ENCODE measurements at regions not wholly inside any gene's neighbourhood (a gene's known extent, or its start where the extent isn't known, plus 50 kb on each side); places are given as distances from the start of the nearest gene placed in this dataset.
A peak's percentile ranks its signal among the peaks of the same experiment; 100 is the strongest.

DNA sequence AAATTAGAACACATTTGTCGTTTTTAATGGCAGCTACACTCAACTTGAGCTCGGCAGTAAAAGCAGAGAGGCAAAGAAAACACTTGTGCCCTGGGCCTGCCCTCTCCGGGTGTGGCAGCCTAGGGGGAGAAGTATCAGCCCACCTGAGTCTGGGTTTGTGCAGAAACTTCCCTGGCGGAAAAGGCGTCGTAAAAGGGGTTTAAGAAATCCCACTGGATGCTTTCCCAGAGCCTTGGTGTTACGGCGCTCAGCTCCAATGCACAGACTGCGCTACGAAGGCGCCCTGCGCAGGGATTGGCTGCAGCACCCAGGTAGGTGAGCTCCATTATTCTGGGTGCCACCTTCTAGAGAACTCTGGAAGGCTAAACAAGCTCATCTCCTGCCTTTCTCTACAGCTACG lies 461.5 kb upstream of the NR2F2 start:
- DNase-seq: no peak

DNA sequence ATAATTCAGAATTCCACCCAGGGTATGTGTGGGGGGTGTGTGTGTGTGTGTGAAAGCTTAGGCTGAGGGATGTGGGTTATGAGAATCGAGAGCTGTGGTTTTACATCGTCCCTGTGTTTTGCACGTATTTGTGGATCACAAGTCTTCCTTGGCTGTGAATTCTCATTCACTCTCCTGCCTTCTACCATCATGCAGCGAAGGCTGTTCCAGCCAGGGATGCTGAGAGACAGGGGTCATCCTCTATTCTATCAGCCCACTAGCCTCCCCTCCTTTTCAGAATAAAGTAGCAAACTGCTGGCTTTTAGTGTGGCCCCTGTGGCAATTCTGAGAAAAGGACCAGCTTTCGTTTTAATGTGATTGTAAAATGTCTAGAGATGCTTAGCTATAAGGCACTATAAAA lies 460.6 kb upstream of the NR2F2 start:
- DNase-seq: no peak

DNA sequence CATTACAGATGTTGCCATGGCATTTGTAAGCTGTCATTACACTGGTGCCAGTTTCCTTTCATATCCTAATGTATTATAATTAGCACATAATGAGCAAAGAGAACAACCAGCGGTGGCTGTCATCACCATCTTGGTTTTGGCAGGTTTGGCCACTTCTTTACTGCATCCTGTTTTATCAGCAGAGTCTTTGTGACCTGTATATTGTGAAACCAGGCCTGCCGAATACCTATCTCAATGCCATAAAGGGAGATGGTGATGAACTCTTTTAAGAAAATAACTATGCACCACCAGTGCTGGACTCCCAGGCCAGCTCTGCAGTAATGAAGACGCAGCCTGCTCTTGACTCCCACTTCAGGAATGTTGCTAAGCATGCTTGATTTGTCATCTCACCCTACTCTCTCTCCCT lies 458.1 kb upstream of the NR2F2 start:
- DNase-seq: no peak

DNA sequence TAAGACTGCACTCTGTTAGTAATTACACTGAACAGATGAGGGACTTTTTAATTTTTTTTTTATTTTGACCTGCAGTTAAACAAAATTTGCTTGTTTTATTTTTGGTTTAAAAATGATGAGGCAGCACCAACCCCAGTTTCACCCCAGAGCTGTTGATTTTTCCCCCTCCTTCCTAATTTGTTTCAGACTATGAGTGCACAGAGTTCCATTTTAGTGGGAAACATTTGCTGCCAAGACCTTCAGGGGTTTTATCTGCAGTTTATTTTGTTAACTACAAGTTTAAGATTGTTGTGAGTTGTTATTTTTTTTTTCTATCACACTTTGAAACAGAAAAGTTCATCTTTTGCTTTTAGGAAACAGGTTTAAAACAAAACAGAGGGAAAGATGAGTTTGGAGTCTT lies 455.9 kb upstream of the NR2F2 start:
- no peak for DNase-seq

DNA sequence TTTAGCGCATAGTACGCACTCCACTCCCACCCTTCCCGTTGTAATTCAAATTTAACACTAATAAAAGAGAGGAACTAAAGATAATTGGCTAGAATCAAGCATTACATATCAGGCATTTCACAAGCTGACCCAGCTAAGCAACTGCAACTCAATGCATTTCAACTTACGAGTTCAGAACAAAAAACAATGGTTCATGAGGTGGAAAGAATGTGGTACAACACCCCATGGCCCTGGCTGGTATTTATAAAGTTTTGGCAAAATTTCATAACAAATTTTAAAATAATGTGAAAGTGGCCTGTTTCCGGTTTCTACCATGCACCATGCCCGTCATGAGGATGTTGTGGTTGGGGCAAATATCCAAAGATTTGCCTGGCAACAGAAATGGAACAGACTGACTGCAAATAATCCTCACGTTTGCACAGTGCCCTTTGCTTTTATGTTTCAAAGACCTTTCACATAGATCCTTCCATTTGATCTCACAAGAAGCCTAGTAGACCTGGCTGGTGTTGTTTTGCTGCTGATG lies 455.3 kb upstream of the NR2F2 start:
- DNase-seq: peak; percentile 9

DNA sequence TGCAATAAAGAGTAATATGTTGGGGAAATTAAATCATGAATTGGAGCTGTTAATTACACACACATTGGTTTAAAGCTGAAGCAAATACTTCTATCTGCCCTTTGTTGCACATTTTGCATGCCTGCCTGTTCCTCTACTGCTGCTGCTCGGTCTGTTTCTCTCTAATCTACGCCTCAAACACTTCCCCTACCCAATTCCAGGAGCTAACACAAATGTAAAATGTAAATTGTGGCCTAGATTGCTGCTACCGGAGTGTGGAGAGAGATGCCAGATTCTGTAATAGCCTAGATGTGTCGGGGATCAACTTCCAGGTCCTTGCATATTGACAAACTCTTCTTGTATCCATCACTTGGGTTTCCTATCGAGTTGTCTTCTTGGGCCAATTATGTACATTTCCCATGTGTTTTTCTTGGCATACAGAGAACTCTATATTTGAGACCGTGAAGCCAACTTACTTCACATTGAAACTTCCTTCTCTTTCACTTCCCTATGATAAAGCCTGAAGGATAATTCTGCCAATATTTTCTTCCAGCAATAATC lies 450.4 kb upstream of the NR2F2 start:
- no peak for DNase-seq

DNA sequence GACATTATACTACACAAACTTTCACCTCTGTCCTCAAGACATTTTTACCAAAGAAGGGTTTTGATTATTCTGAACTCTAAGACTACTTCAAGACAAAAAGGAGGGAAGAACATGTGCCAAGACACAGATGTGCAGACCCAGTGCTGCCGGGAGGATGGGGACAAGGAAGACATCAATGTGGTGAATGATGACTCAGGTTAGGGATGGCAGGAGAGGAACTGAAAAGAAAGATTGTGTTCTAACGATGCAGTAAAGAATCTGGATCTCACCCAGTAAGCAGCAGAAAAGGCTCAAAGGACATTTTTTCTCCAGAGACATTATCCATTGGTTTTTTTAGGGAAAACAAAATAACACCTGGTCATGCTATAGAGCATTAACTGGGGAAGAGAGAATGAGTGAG lies 449.9 kb upstream of the NR2F2 start:
- DNase-seq: no peak

DNA sequence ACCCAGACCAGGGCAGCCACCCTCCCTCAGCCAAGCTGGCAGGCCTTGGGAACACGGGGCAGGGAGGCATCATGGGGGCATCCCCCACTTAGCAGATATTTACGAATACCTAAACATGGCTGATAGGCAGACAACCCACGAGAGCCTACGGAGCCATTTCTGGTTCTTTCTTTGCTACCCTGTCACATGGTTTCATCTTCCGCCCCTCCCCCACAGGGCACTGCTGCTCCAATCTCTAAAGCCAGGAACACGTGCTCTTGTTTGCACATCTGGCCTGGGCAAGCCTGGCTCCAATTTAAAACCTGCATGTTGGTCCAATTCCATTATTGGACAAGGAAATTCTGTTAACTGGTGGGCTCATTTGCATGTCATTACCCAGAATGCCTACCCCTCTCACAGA lies 447.4 kb upstream of the NR2F2 start:
- no peak for DNase-seq

DNA sequence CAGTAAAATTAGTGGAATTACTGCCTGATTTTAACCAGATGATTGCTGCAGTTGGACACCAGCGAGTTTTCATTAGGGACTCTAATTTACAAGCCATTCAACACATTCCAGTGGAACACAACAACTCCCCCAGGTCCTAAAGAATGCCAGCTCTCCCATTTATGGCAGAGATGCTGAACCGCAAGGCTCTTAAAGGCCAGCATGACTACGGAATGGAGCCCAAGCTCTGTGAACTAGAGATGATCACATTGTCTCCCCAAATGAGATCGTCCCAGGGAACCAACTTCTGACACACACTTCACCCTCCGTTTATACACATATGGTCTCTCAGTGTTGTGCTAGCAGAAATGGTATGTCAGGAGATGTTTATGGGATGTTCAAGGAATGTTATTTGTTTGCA lies 446.2 kb upstream of the NR2F2 start:
- DNase-seq: no peak

DNA sequence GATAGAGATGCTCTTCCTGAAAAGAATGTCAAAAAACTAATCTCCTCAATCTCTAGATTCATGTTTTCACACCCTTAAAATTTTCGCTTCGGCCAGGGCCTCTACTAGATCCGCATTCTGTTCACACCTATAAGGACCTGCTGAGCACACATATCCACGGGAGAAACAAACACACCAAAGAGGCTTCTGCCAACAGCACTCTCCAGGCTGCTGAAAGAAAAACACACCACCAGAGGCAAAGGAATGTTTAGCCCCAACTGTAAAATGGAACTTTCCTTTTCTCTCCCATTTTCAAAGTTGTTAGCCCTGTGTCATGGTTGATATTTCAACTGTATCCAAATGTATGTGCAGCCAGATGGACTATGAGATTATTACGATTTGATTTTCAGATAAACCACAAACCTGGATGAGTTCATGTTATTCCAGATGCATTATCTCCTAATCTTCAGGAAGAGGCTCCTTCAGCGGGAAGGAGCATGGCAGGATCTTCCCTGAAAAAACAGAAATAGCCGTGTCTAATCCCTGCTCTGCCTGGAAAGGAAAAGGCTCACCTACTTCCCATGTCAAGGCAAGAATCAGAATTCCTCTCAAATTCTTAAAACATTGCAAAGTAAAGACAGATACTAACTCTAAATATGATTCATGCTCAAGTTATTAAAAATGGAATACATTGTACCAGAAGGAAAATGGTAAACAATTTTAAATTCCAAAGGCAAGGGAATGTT lies 442.7 kb upstream of the NR2F2 start:
- no peak for DNase-seq

DNA sequence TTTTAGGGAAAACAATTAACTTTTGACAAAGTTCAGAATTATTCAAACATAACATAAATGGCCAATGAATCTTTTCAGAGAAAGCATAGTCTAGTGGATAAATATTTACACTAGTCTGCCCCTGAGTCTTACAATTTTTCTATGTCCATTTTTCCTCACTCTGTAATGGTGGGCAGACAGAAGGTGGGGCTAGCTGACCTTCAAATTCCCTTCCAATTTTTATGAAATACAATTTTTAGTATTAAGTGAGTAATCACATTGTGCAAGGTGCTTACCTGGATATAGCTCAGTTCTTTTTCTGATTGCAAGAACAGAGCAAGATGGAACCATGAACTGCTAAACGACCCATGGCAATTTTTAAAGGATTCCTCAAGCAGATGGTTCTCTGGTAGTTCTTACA lies 441.7 kb upstream of the NR2F2 start:
- DNase-seq: no peak

DNA sequence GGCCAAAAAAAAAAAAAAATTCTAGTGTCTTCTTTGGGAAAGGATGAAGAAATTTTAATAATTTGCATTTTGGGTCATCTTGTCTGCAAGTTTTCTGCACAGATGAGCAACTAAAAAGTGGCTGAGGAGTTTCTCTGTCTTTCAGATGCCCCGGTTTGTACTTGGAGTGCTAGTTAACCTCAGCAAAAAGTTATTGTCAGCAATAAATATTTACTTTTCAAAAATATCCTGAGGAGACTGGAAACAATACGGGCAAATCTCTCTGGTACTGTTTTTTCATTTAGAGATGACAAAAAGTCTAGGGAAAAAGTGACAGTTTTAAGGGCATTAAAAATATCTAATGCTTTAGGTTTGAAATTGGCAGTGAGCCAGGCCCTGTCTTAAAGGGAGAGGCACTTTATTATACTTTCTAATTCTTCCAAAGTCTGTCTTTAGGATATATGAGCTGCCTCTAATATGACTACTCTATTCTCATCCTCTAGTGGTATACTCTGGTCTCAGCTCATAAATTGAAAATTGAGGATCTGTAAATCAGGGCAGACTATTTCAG lies 436.0 kb upstream of the NR2F2 start:
- DNase-seq: no peak

DNA sequence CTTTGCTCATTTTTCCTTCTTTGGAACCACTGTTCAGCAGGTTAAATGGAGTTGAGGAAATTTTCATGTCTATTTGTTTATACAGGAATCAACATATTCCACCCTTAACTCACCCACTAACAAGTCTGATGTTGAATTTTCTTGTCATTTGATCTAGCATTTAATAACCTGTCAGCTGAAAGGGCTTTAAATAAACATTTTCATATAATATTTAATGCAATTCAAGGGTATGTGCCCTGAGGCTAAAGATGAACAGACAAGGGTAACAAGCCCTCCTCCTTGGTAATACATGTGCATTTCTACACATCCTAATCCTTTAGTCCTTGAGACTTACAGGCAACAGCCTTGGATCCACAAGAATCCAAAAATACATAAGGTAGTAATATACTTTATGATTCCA lies 435.0 kb upstream of the NR2F2 start:
- DNase-seq: no peak

DNA sequence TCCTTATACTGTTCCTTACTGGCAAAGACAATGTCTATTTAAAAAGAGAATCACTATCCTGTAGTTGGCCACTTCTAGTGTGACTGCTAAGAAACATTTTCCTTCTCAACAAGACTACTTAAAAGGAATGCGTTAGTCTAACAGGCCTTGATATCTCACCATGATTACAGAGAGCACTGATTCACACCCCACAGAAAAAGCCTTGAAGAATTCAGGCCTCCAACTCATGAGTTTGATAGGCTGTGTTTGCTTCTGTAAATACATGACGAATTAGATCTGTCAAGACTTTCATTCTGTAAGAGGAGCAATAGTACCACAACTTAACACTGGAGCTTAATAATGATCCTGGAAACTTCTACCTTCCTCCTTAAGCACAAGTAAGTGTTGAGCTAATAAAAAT lies 432.8 kb upstream of the NR2F2 start:
- DNase-seq: no peak

DNA sequence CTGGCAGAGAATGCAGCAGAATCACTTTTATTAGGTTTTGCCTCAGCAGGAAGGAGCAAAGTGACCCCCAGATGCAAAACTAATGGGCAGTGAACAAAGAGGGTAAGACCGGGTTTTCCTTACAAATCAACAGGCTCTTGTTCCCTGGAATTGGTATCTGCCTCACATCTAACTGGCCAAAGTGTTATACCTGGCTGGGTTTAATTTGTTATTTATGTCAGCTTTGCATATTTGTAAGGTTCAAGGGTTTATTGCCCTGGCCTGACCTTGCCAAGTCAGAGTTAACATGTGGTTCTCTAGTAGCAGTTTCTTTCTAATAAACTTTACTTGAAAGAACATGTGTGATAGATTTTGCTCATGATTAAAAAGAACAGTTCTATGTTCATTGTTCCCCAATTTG lies 431.7 kb upstream of the NR2F2 start:
- DNase-seq: no peak

DNA sequence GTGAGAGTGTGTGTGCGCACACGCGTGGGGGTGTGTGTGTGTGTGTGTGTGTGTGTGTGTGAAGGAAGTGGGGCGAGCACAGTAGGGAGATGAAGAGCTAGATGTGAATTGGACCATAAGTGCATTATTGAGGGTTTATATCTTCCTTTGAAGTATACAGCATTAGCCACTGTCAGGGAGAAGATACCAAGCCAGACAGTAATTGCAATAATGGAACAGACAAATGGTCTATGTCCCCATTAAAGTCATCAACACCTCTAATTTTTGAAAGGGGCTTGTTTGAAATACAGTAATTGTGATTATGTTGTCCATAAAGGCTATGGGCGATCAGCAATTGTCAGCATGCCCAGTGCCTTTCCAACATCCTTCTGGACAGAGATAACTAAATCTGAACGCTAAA lies 429.2 kb upstream of the NR2F2 start:
- no peak for DNase-seq

DNA sequence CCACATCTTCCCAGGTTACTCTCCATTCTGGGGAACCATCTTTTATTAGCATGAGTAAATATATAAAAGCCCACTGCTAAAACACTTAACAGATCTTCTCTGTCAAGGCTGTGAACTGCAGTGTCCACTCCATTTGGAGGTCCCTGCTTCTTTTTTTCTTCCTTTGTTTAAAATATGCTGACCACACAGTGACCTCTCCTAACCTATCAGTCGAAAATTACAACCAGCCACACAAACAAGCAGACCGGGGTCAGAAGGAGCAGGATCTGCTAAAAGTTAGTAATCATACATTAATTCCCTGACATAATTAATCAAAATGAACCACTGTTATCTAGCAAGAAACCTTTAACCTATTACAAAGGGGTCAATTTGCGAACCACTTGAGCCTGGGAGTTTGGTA lies 427.9 kb upstream of the NR2F2 start:
- DNase-seq: no peak

DNA sequence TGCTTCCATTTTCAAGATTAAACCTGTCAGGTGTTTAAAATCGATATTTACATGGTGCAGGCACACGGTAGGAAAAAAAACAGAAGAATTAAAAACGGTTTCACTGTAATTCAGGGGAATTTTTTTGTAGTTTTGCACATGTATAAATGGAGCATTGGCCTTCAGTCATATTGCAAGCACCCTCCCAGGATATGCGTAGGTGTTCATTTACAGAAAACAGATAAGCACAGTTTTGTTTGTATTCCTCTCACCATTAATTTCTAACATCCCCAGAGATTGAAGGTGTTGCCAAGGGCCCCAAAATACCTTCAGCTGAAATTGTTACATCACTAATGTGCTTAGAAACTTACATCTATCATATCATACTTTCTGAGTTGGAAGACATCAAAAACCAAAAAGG lies 427.1 kb upstream of the NR2F2 start:
- no peak for DNase-seq

DNA sequence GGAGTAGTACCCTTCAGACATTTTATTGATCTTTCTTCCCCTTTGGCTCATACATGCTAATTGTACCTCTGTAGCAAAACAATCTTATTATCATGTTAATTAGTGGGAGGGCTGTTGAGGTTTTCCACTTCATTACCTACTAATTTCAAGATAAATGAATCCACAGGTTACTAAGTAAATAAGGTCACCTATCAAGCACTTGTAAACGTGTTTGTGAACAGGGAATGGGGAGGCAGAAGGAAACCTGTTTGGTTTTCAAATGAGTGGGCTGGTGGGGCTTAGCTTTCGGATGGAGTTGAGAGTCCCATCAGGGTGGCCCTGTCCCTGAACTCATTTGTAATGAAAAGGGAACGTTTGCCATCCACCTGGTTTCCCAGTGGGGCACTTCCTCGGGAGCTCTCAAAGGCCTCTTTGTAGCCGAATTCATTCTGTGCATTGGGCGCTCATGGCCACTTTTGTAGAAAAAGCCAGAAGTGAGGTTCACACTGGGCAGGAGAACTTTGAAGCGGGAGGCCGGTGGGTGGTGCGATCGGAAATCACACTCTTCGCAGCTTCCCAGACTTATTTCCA lies 419.8 kb upstream of the NR2F2 start:
- DNase-seq: no peak

DNA sequence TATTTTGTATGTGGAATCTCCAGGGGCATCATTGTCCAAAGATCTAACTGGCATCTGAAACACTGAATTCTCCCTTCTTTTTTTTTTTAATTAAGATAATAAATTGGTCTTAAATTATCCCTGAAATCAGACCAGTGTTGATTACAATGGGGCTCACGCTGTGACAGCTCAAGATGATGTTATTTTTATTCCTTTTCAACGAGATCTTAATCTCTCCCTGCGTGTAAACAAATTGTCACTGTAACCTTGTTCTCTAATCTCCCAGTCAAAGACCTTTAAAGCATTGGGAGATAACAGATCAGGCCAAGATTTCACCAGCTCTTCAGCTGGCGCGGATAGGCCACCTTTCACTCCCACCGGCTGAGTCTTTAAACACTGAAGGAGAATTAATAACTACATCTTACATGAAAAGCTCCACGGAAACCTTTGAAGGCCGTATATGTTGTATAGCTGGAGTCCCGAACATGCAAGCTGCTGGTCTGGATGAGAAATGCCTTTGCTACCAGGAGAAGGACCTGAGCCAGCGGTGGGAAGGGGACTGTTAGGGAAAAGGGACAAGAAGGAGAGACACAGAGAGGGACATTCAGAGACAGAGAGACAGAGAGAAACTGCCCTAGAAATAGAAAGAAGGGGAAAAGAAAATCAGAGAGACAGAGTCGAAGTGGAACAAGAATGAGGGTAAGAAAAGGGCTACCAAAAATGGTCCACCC lies 418.8 kb upstream of the NR2F2 start:
- DNase-seq: no peak

DNA sequence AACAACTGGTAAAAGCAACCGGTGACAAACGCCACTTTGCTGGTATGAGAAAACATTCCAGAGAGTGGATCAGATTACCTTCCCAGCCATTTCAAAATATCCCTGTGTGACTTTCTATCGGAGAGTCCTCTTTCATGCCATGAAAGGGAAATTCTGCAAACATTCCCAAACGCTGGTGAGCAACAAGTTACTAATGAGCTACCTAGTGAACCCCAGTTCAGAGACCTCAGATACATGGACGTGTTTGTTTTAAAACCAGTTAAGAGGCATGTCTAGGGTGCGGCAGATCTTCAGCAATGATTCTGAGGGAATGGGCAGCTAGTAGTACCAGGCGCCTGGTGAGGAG lies 418.2 kb upstream of the NR2F2 start:
- DNase-seq: no peak

DNA sequence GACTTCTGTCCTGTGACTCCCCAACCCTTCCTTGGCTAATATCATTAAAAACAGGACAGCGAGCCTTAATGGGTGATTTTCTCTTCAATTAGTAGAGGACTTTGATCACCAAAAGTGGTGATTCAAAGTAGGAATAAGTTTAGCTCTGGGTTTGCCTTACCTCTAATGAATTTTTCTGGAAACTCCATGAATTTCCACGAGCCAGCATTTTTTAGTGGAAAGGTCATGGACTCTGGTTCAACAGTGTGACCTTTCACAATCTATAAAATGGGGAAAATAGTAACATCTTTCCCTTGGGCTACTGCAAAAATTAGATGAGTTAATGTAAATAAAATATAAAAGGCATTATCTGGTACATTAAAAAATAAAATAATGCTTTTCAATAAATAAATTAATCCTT lies 417.8 kb upstream of the NR2F2 start:
- no peak for DNase-seq

DNA sequence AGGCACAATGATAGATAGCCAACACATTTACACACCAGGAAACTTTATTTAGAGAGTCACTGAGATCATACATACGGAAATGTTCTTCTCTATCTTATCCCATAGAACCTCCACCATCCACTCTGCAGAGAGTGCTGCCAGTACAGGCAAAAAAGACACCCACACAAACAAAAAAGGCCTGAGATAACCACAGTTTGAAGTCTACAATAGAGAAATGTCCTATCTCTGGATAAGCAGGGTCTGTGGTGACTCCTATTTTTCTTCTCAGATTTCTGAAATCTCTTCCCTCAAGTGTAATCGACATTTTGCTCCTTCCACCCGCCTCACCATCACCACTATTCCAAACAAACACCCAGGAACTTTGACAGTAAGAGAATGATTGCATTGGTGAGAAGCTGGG lies 413.9 kb upstream of the NR2F2 start:
- no peak for DNase-seq

DNA sequence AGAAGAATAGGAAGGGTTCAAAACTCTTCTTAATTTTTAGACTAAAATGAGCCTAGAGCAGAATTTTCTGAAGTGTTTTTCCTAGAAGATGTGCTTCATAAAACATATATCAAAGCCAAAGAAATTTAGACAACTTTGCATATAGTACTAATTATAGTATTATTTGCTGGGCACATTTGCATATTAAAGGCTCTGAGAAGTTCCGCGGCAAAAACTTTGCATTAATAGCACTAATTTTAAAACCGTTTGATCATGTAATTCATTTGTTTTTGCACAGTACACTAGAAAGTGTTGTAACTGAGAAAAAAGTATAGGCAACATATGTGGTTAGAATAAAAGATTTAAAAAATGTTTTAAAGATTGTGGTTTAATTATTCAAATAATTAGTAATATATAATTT lies 412.0 kb upstream of the NR2F2 start:
- no peak for DNase-seq

Measured in GF-D8 (cell line).